Heart left ventricle (tissue), 16 donors: ENCODE measurements at regions not wholly inside any gene's neighbourhood (a gene's known extent, or its start where the extent isn't known, plus 50 kb on each side); places are given as distances from the start of the nearest gene placed in this dataset.

ENCODE experiments used
- ATAC-seq, 4 donors: fragments of 200-7000 bp; cut with Tn5 transposase; one replicate each; pipeline ENCODE4 v1.9.1; 2020 to 2022; ENCODE audit warnings: moderate library complexity in 4 of 4, mild to moderate bottlenecking in 3 of 4, moderate number of reproducible peaks in 1 of 4
- DNase-seq, 5 donors: peaks; one replicate each; pipeline ENCODE4 v3.0.0-alpha.2; 2020
- H3K27ac ChIP-seq, 12 donors: fragments of 200-600 bp; sonication (generic) in 4 of 12; one replicate each; pipeline versions ENCODE4 v1.5.0 to v1.8.0; 2016 to 2022; ENCODE audit warnings: mild to moderate bottlenecking in 2 of 12
- H3K27me3 ChIP-seq, 9 donors: fragments of 200-600 bp; sonication (generic) in 2 of 9; one replicate each; pipeline versions ENCODE4 v1.5.1 to v1.8.0; 2016 to 2022; ENCODE audit warnings: mild to moderate bottlenecking in 3 of 9
- H3K36me3 ChIP-seq, 9 donors: fragments of 200-600 bp; sonication (generic) in 2 of 9; one replicate each; pipeline versions ENCODE4 v1.5.0 to v1.8.0; 2018 to 2022; ENCODE audit warnings: mild to moderate bottlenecking in 2 of 9
- H3K4me1 ChIP-seq, 12 donors: fragments of 200-600 bp; sonication (generic) in 4 of 12; one replicate each; pipeline versions ENCODE4 v1.5.0 to v1.8.0; 2016 to 2022; ENCODE audit warnings: mild to moderate bottlenecking in 3 of 12
- H3K4me3 ChIP-seq, 12 donors: fragments of 200-600 bp; sonication (generic) in 4 of 12; one replicate each; pipeline versions ENCODE4 v1.5.0 to v1.8.0; 2017 to 2022; ENCODE audit warnings: mild to moderate bottlenecking in 9 of 12, moderate library complexity in 4 of 12
- H3K9me3 ChIP-seq, 12 donors: fragments of 200-600 bp; sonication (generic) in 4 of 12; one replicate each; pipeline versions ENCODE4 v1.5.0 to v1.8.0; 2016 to 2022; ENCODE audit warnings: mild to moderate bottlenecking in 1 of 12
- POLR2A ChIP-seq, 2 donors: fragments of 450-650 bp; IDR thresholded peaks; one replicate each; pipeline ENCODE4 v1.6.1; 2017; ENCODE audit warnings: antibody characterized with exemption in 2 of 2, mild to moderate bottlenecking in 2 of 2, moderate library complexity in 2 of 2
- WGBS, 4 donors: extraction: QIAGEN DNeasy Blood & Tissue Kit in 2 of 4; methylation state at CpG; one replicate each; pipeline versions ENCODE4 v1.1.5 to v1.1.7; 2013 to 2018; 5-methylcytosine and 5-hydroxymethylcytosine counted together
- intact Hi-C, 10 donors: fragments of 100-400 bp; cut with DNase I; formaldehyde crosslinking; loops; one replicate each; pipeline versions ENCODE4 v1.11.1 to v1.14.2; 2022
- TF ChIP-seq, protein P1 (sequence below), 12 donors: fragments of 200-600 bp; sonication (generic) in 4 of 12; IDR thresholded peaks; one replicate each; pipeline versions ENCODE4 v1.5.0 to v1.8.0; 2018 to 2022; ENCODE audit warnings: antibody characterized with exemption in 12 of 12, mild to moderate bottlenecking in 5 of 12
- donor health status: ischemic (EF 13 %, LVEDD 7.1; RV severe dilation, severe dysfunction).
- donor health status: healthy with polysubstance abuse.
- donor health status: DM: no; HTN: yes; CAD: no.
- donor health status: DM: no; HTN: no; CAD: no.
- donor health status: ischemic (EF 25% LVEDD 6.9; RV normal size, moderate dysfunction).
- donor health status: ischemic (EF 25% LVEDD 5.7; RV mildly dilated, moderate dysfunction).
- donor health status: healthy.
- donor health status: DM: yes; HTN: yes; CAD: no.
- donor health status: ischemic (EF 35%, LVEDD 5.7; RV mildly dilated, moderate dysfunction).
- donor health status: nonischemic (EF 11% LVEDD 7.7; RV severe dilation, severe dysfunction).
- donor health status: DM: yes; HTN: yes; CAD: no.
- donor health status: PGD.
- donor health status: ischemic (EF 29% LVEDD 5.4; RV normal size, mild dysfunction).
- donor health status: nonischemic (EF 23%, LVEDD 6.1; RV moderate dilation, normal function).

GRCh38 chr1:208684192-208684591 is 440.0 kb upstream of the PLXNA2 start:
- no peak overlapping the region for H3K27ac ChIP-seq
- DNase-seq (no peak), ATAC-seq (no peak)
- intact Hi-C loops, result no loop called here
- H3K4me3 ChIP-seq, result no peak overlapping the region
- peaks cover 0 to 21% (median 9%) of the 10 kb centered on the region in 12 donors for H3K4me1 ChIP-seq
- no peaks in the 10 kb centered on the region for H3K36me3 ChIP-seq
- no peaks in the 10 kb centered on the region for H3K9me3 ChIP-seq
- 89 to 100% (median 97%) methylated on average over 2 of the region's 2 CpGs for WGBS, 4 donors
- H3K27me3 ChIP-seq, result no peaks in the 10 kb centered on the region
- TF ChIP-seq POLR2A (IDR thresholded peaks at IDR 0.05), result no peak
- TF ChIP-seq, protein P1, sequence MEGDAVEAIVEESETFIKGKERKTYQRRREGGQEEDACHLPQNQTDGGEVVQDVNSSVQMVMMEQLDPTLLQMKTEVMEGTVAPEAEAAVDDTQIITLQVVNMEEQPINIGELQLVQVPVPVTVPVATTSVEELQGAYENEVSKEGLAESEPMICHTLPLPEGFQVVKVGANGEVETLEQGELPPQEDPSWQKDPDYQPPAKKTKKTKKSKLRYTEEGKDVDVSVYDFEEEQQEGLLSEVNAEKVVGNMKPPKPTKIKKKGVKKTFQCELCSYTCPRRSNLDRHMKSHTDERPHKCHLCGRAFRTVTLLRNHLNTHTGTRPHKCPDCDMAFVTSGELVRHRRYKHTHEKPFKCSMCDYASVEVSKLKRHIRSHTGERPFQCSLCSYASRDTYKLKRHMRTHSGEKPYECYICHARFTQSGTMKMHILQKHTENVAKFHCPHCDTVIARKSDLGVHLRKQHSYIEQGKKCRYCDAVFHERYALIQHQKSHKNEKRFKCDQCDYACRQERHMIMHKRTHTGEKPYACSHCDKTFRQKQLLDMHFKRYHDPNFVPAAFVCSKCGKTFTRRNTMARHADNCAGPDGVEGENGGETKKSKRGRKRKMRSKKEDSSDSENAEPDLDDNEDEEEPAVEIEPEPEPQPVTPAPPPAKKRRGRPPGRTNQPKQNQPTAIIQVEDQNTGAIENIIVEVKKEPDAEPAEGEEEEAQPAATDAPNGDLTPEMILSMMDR (IDR thresholded peaks at IDR 0.05), result no peak

DNA sequence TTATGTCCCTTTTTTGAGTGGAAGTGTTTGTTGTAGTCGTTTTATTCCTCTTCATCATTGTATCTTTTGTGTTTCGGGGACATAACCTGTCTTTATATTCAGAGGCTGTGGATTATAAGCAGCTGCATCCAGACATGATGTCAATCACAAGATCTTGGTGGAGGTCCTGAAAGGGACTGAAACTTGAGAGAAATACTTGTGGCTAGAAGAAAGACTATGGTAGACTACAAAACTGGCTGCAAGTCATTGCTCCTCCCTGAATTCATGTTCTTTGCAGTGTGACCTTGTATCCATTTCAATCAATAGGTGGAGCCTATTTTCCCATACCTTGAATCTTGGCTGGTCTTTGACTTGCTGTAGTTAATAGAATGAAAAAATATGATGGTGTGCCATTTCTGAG is 442.4 kb upstream of the PLXNA2 start:
- H3K9me3 ChIP-seq, result no peaks in the 10 kb centered on the region
- H3K27me3 ChIP-seq, result no peaks in the 10 kb centered on the region
- intact Hi-C loops, result no loop called here
- 91 to 97% (median 92%) methylated on average over 2 of the region's 2 CpGs for WGBS, 4 donors
- peaks cover 0 to 18% (median 8%) of the 10 kb centered on the region in 12 donors for H3K4me1 ChIP-seq
- H3K4me3 ChIP-seq, result no peak overlapping the region
- DNase-seq (no peak), ATAC-seq (no peak)
- H3K36me3 ChIP-seq, result no peaks in the 10 kb centered on the region
- no peak overlapping the region for H3K27ac ChIP-seq
- TF ChIP-seq POLR2A (IDR thresholded peaks at IDR 0.05), result no peak
- TF ChIP-seq, protein P1 (IDR thresholded peaks at IDR 0.05), result no peak

- peaks cover 0 to 5% (median 0%) of the 10 kb centered on the region in 12 donors for H3K4me1 ChIP-seq
- WGBS, 4 donors, result 96 to 98% (median 97%) methylated on average over 2 of the region's 2 CpGs
- H3K9me3 ChIP-seq, result peaks cover 0 to 9% (median 0%) of the 10 kb centered on the region in 12 donors
- TF ChIP-seq POLR2A (IDR thresholded peaks at IDR 0.05), result no peak
- TF ChIP-seq, protein P1 (IDR thresholded peaks at IDR 0.05), result no peak
- H3K27ac ChIP-seq, result no peak overlapping the region
- no peaks in the 10 kb centered on the region for H3K27me3 ChIP-seq
- H3K36me3 ChIP-seq, result no peaks in the 10 kb centered on the region
- ATAC-seq (no peak), DNase-seq (no peak)
- intact Hi-C loops, result no loop called here
- H3K4me3 ChIP-seq, result no peak overlapping the region
Observed at GRCh38 chr1:208688656-208689315, 444.6 kb upstream of the PLXNA2 start.

- Histone ChIP-seq H3K4me1 (no peaks in the 10 kb centered on the region), H3K36me3 (no peaks in the 10 kb centered on the region), H3K4me3 (no peak overlapping the region), H3K27me3 (no peaks in the 10 kb centered on the region), H3K27ac (no peak overlapping the region), H3K9me3 (peaks cover 0 to 12% (median 0%) of the 10 kb centered on the region in 12 donors)
- intact Hi-C loops, result no loop called here
- ATAC-seq, result no peak
- DNase-seq, result no peak
- TF ChIP-seq POLR2A (IDR thresholded peaks at IDR 0.05), result no peak
- TF ChIP-seq, protein P1 (IDR thresholded peaks at IDR 0.05), result no peak
- 82 to 84% (median 83%) methylated on average over 3 of the region's 3 CpGs for WGBS, 4 donors
Observed at GRCh38 chr1:208691012-208691411, 446.8 kb upstream of the PLXNA2 start.
